Natural killer cell (primary cell): ENCODE measurements at regions not wholly inside any gene's neighbourhood (a gene's known extent, or its start where the extent isn't known, plus 50 kb on each side); places are given as distances from the start of the nearest gene placed in this dataset.

ENCODE experiments used
- ATAC-seq, 3 donors: fragments of 150-1000 bp in 2 of 3; fragments of 200-7000 bp in 1 of 3; cut with Tn5 transposase; 1 replicate in 1 of 3; 2 replicates in 2 of 3; pipeline ENCODE4 v1.10.0; 2021; ENCODE audit warnings: mild to moderate bottlenecking in 2 of 3, moderate library complexity in 2 of 3
- DNase-seq, 2 donors: peaks; one replicate each; pipeline versions ENCODE4 v3.0.0 to v3.0.0-alpha.2; 2013 to 2021; ENCODE audit warnings: mixed read lengths in 1 of 2
- H3K27ac ChIP-seq: one replicate; pipeline ENCODE4 v1.5.1; 2013; ENCODE audit warnings: mild to moderate bottlenecking, low read length
- H3K27me3 ChIP-seq: one replicate; pipeline ENCODE4 v1.6.1; 2013; ENCODE audit warnings: low read length; ENCODE audit not compliant: control insufficient read depth, insufficient read depth
- H3K36me3 ChIP-seq: one replicate; pipeline ENCODE4 v1.6.1; 2013; ENCODE audit warnings: low read length; ENCODE audit not compliant: control insufficient read depth, insufficient read depth
- H3K4me1 ChIP-seq: one replicate; pipeline ENCODE4 v1.6.1; 2013; ENCODE audit warnings: low read length; ENCODE audit not compliant: control insufficient read depth, insufficient read depth
- H3K4me3 ChIP-seq: one replicate; pipeline ENCODE4 v1.5.1; 2013; ENCODE audit warnings: low read length
- H3K9me3 ChIP-seq: one replicate; pipeline ENCODE4 v1.6.1; 2013; ENCODE audit warnings: low read length; ENCODE audit not compliant: control insufficient read depth, insufficient read depth
- H3K27ac Mint-ChIP-seq, 2 donors: one replicate each; pipeline ENCODE4 v1.8.0; 2022; ENCODE audit warnings: mild to moderate bottlenecking in 2 of 2, mixed read lengths in 2 of 2, moderate library complexity in 1 of 2
- H3K27me3 Mint-ChIP-seq, 2 donors: one replicate each; pipeline ENCODE4 v1.8.0; 2022; ENCODE audit warnings: low read depth in 2 of 2, mixed read lengths in 2 of 2
- H3K36me3 Mint-ChIP-seq: one replicate; pipeline ENCODE4 v1.8.0; 2022; ENCODE audit warnings: mixed read lengths
- H3K4me1 Mint-ChIP-seq, 2 donors: one replicate each; pipeline ENCODE4 v1.8.0; 2022; ENCODE audit warnings: mixed read lengths in 2 of 2
- H3K4me3 Mint-ChIP-seq: one replicate; pipeline ENCODE4 v1.8.0; 2022; ENCODE audit warnings: mild to moderate bottlenecking, moderate library complexity, mixed read lengths
- H3K9me3 Mint-ChIP-seq, 2 donors: one replicate each; pipeline ENCODE4 v1.8.0; 2022; ENCODE audit warnings: mixed read lengths in 2 of 2
- WGBS: methylation state at CpG from one replicate; pipeline ENCODE4 v1.1.7; 2013; ENCODE audit warnings: missing lambda C conversion rate; ENCODE audit not compliant: insufficient coverage; 5-methylcytosine and 5-hydroxymethylcytosine counted together
- intact Hi-C: fragments of 100-400 bp; cut with micrococcal nuclease; formaldehyde crosslinking; loops from one replicate; pipeline ENCODE4 v1.14.2; 2022
- TF ChIP-seq, protein P1 (sequence below): fragments of 200-600 bp; IDR thresholded peaks from one replicate; pipeline ENCODE4 v1.8.0; 2022; ENCODE audit warnings: antibody characterized with exemption

- no peaks in the 10 kb centered on the region for H3K27me3 ChIP-seq
- no peaks in the 10 kb centered on the region for H3K36me3 ChIP-seq
- Mint-ChIP-seq H3K4me3 (no peak overlapping the region), H3K27ac (no peak overlapping the region), H3K9me3 (no peaks in the 10 kb centered on the region), H3K4me1 (peaks cover 0 to 6% of the 10 kb centered on the region in 2 donors), H3K36me3 (no peaks in the 10 kb centered on the region), H3K27me3 (peaks cover 7 to 8% of the 10 kb centered on the region in 2 donors)
- no peaks in the 10 kb centered on the region for H3K9me3 ChIP-seq
- 84% methylated on average over 3 of the region's 3 CpGs for WGBS
- ATAC-seq = no peak
- TF ChIP-seq, protein P1, sequence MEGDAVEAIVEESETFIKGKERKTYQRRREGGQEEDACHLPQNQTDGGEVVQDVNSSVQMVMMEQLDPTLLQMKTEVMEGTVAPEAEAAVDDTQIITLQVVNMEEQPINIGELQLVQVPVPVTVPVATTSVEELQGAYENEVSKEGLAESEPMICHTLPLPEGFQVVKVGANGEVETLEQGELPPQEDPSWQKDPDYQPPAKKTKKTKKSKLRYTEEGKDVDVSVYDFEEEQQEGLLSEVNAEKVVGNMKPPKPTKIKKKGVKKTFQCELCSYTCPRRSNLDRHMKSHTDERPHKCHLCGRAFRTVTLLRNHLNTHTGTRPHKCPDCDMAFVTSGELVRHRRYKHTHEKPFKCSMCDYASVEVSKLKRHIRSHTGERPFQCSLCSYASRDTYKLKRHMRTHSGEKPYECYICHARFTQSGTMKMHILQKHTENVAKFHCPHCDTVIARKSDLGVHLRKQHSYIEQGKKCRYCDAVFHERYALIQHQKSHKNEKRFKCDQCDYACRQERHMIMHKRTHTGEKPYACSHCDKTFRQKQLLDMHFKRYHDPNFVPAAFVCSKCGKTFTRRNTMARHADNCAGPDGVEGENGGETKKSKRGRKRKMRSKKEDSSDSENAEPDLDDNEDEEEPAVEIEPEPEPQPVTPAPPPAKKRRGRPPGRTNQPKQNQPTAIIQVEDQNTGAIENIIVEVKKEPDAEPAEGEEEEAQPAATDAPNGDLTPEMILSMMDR = no peak
- no peak for DNase-seq
- no peaks in the 10 kb centered on the region for H3K4me1 ChIP-seq
- H3K4me3 ChIP-seq = no peak overlapping the region
- H3K27ac ChIP-seq = no peak overlapping the region
- intact Hi-C loops = no loop called here
These were observed 166.3 kb upstream of the NR5A2 start for GRCh38 chr1:199861020-199861795.

- H3K27me3 Mint-ChIP-seq = peaks cover 7 to 8% of the 10 kb centered on the region in 2 donors
- no peak overlapping the region for H3K27ac Mint-ChIP-seq
- TF ChIP-seq, protein P1 = no peak
- no peaks in the 10 kb centered on the region for H3K4me1 ChIP-seq
- H3K36me3 ChIP-seq = no peaks in the 10 kb centered on the region
- H3K9me3 Mint-ChIP-seq = no peaks in the 10 kb centered on the region
- H3K9me3 ChIP-seq = no peaks in the 10 kb centered on the region
- peaks cover 0 to 6% of the 10 kb centered on the region in 2 donors for H3K4me1 Mint-ChIP-seq
- ATAC-seq (no peak), DNase-seq (no peak)
- intact Hi-C loops = no loop called here
- H3K27ac ChIP-seq = no peak overlapping the region
- no peak overlapping the region for H3K4me3 ChIP-seq
- H3K4me3 Mint-ChIP-seq = no peak overlapping the region
- no peaks in the 10 kb centered on the region for H3K36me3 Mint-ChIP-seq
- 100% methylated on average over 1 of the region's 2 CpGs for WGBS
- H3K27me3 ChIP-seq = no peaks in the 10 kb centered on the region
These were observed 165.5 kb upstream of the NR5A2 start for GRCh38 chr1:199862047-199862446.

- no peak for DNase-seq
- Histone ChIP-seq H3K27ac (no peak overlapping the region), H3K9me3 (no peaks in the 10 kb centered on the region), H3K4me1 (no peaks in the 10 kb centered on the region), H3K4me3 (no peak overlapping the region), H3K27me3 (no peaks in the 10 kb centered on the region), H3K36me3 (no peaks in the 10 kb centered on the region)
- Mint-ChIP-seq H3K27ac (no peak overlapping the region), H3K27me3 (peaks cover 0 to 2% of the 10 kb centered on the region in 2 donors), H3K36me3 (no peaks in the 10 kb centered on the region), H3K9me3 (no peaks in the 10 kb centered on the region), H3K4me1 (peaks cover 0 to 3% of the 10 kb centered on the region in 2 donors), H3K4me3 (no peak overlapping the region)
- intact Hi-C loops = no loop called here
- WGBS = 91% methylated on average over 4 of the region's 5 CpGs
- TF ChIP-seq, protein P1 = no peak
- no peak for ATAC-seq
These were observed 161.3 kb upstream of the NR5A2 start for GRCh38 chr1:199866210-199866617.

- no peak overlapping the region for H3K27ac ChIP-seq
- Mint-ChIP-seq H3K27ac (no peak overlapping the region), H3K36me3 (no peaks in the 10 kb centered on the region), H3K4me1 (peaks cover 0 to 3% of the 10 kb centered on the region in 2 donors), H3K4me3 (no peak overlapping the region), H3K27me3 (no peaks in the 10 kb centered on the region), H3K9me3 (no peaks in the 10 kb centered on the region)
- no peaks in the 10 kb centered on the region for H3K27me3 ChIP-seq
- intact Hi-C loops = no loop called here
- H3K4me3 ChIP-seq = no peak overlapping the region
- H3K4me1 ChIP-seq = no peaks in the 10 kb centered on the region
- 8% methylated on average over 2 of the region's 3 CpGs for WGBS
- TF ChIP-seq, protein P1 = no peak
- DNase-seq (no peak), ATAC-seq (peak in 1 of 3 donors; percentile 35)
- no peaks in the 10 kb centered on the region for H3K36me3 ChIP-seq
- H3K9me3 ChIP-seq = no peaks in the 10 kb centered on the region
These were observed 159.9 kb upstream of the NR5A2 start for GRCh38 chr1:199867601-199868000.
